ENCODE measurements at regions not wholly inside any gene's neighbourhood (a gene's known extent, or its start where the extent isn't known, plus 50 kb on each side); places are given as distances from the start of the nearest gene placed in this dataset.

GRCh38 chr3:88282528-88283241 lies 132.9 kb downstream of the C3orf38 start:
- TF ChIP-seq CTCF (conservative IDR thresholded peaks at IDR 0.05; ENCODE audit: low read depth in 2 of 2) (no peak), CREB1 (CRISPR knock-in tag; IDR thresholded peaks at IDR 0.05; ENCODE audit: low read depth) (no peak), JUNB (IDR thresholded peaks at IDR 0.05; ENCODE audit: unreplicated experiment) (no peak), EZH2 (IDR thresholded peaks at IDR 0.05; ENCODE audit: low read depth, unreplicated experiment) (no peak), EZH2phosphoT487 (IDR thresholded peaks at IDR 0.05; ENCODE audit: unreplicated experiment) (no peak)
- TF ChIP-seq, protein P1, sequence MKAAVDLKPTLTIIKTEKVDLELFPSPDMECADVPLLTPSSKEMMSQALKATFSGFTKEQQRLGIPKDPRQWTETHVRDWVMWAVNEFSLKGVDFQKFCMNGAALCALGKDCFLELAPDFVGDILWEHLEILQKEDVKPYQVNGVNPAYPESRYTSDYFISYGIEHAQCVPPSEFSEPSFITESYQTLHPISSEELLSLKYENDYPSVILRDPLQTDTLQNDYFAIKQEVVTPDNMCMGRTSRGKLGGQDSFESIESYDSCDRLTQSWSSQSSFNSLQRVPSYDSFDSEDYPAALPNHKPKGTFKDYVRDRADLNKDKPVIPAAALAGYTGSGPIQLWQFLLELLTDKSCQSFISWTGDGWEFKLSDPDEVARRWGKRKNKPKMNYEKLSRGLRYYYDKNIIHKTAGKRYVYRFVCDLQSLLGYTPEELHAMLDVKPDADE (IDR thresholded peaks at IDR 0.05), result no peak

Measured in GM23338 (cell line).